PC-9 (cell line): ENCODE measurements at regions not wholly inside any gene's neighbourhood (a gene's known extent, or its start where the extent isn't known, plus 50 kb on each side); places are given as distances from the start of the nearest gene placed in this dataset.

ENCODE experiments used
- EZH2 ChIP-seq: fragments of 200-600 bp; sonication (generic); IDR thresholded peaks from 2 replicates; pipeline ENCODE4 v1.8.0; 2017; ENCODE audit warnings: antibody characterized with exemption, low read depth
- TF ChIP-seq, protein P1 (sequence below): fragments of 200-600 bp; sonication (generic); conservative IDR thresholded peaks from 2 replicates; pipeline ENCODE4 v1.6.1; 2017; ENCODE audit warnings: mixed run types, antibody characterized with exemption, mild to moderate bottlenecking, moderate library complexity

DNA sequence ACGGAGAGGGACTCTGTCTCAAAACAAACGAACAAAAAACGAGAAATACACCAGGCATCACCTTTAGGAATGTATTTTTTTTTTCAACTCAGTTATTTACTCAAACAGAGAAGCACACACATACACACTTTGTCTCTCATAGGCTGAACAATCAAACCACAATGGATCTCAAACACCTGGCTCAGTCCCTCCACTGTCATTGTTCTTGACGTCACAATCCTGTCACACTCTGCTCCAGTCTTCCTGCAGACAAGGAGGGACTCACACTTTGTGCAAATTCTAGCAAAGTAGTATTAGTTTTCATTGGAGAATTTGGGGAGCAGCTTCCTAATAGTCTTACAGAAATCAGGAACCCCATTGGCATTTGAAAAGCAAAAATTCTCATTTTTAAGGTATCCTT lies 727.8 kb downstream of the BCL11B start:
- TF ChIP-seq, protein P1, sequence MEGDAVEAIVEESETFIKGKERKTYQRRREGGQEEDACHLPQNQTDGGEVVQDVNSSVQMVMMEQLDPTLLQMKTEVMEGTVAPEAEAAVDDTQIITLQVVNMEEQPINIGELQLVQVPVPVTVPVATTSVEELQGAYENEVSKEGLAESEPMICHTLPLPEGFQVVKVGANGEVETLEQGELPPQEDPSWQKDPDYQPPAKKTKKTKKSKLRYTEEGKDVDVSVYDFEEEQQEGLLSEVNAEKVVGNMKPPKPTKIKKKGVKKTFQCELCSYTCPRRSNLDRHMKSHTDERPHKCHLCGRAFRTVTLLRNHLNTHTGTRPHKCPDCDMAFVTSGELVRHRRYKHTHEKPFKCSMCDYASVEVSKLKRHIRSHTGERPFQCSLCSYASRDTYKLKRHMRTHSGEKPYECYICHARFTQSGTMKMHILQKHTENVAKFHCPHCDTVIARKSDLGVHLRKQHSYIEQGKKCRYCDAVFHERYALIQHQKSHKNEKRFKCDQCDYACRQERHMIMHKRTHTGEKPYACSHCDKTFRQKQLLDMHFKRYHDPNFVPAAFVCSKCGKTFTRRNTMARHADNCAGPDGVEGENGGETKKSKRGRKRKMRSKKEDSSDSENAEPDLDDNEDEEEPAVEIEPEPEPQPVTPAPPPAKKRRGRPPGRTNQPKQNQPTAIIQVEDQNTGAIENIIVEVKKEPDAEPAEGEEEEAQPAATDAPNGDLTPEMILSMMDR: no peak
- TF ChIP-seq EZH2: no peak
